ENCODE measurements at regions not wholly inside any gene's neighbourhood (a gene's known extent, or its start where the extent isn't known, plus 50 kb on each side); places are given as distances from the start of the nearest gene placed in this dataset.

DNA sequence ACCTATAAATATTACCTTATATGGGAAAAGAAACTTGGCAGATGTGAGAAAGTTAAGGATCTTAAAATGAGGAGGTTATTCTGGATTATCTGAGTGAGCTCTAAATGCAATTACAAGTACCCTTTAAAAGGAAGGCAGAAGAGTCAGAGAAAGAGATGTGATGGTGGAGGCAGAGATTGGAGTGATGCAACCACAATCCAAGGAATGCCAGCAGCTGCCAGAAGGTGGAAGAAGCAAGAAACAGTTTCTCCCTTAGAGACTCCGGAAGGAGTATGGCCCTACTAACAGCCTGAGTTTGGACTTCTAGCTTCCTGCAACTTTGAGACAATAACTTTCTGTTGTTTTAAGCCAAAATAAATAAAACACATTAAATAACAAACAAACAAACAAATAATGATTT lies 108.7 kb upstream of the PRLR start:
- Histone ChIP-seq H3K4me1 (ENCODE audit: control insufficient read depth, insufficient read depth, low read length) (no peaks in the 10 kb centered on the region), H3K79me1 (ENCODE audit: low read depth in 1 of 2, low read length in 2 of 2) (no peaks in the 10 kb centered on the region), H2BK15ac (ENCODE audit: low read depth, low read length) (no peak overlapping the region), H3K36me3 (ENCODE audit: control insufficient read depth, insufficient read depth, low read length) (no peaks in the 10 kb centered on the region), H4K91ac (ENCODE audit: insufficient read depth, low read depth, low read length) (no peak overlapping the region), H2BK5ac (ENCODE audit: low read depth, low read length, poor library complexity, severe bottlenecking) (no peak overlapping the region), H3K4me3 (ENCODE audit: insufficient read depth, low read depth, low read length) (no peak overlapping the region), H3K27ac (ENCODE audit: insufficient read depth, low read length) (no peak overlapping the region), H2AK5ac (ENCODE audit: low read depth, low read length) (no peak overlapping the region), H3K18ac (ENCODE audit: low read depth, low read length) (no peak overlapping the region), H3K4ac (ENCODE audit: low read depth, low read length) (no peak overlapping the region), H3K9ac (ENCODE audit: low read depth, low read length) (no peak overlapping the region), H3K56ac (ENCODE audit: extremely low read depth, insufficient read depth, low read length) (no peak overlapping the region), H3K4me2 (ENCODE audit: low read depth, low read length) (no peak overlapping the region), H4K20me1 (ENCODE audit: insufficient read depth, low read length) (no peaks in the 10 kb centered on the region), H2AK9ac (replicated peaks; ENCODE audit: low read depth, low read length, poor library complexity) (no peak overlapping the region), H3K9me1 (ENCODE audit: insufficient read depth, low read length) (no peaks in the 10 kb centered on the region), H4K5ac (ENCODE audit: low read depth, low read length) (no peak overlapping the region), H3K14ac (replicated peaks; ENCODE audit: low read depth, low read length) (no peak overlapping the region), H4K8ac (ENCODE audit: low read depth in 2 of 2, low read length in 2 of 2) (no peak overlapping the region), H2BK20ac (ENCODE audit: low read depth, low read length) (no peak overlapping the region), H3K27me3 (ENCODE audit: control insufficient read depth, insufficient read depth, low read length) (no peaks in the 10 kb centered on the region), H2AFZ (replicated peaks; ENCODE audit: low read length, poor library complexity) (no peak overlapping the region), H3K23ac (ENCODE audit: low read depth, low read length) (no peak overlapping the region), H2BK120ac (ENCODE audit: low read depth, low read length) (no peak overlapping the region), H3K9me3 (ENCODE audit: control insufficient read depth, insufficient read depth, low read length) (no peaks in the 10 kb centered on the region)
- no TSS peak for BruUV-seq (replicated peaks)
- intact Hi-C loops (cut with micrococcal nuclease) (no loop called here), dilution Hi-C loops (cut with HindIII; ENCODE audit: low sequenced_read_pairs, unreplicated experiment) (no loop called here), in situ Hi-C loops (cut with MboI; ENCODE audit: low sequenced_read_pairs) (no loop called here)
- CTCF ChIA-PET, result no interaction called here
- TF ChIP-seq, protein P1, sequence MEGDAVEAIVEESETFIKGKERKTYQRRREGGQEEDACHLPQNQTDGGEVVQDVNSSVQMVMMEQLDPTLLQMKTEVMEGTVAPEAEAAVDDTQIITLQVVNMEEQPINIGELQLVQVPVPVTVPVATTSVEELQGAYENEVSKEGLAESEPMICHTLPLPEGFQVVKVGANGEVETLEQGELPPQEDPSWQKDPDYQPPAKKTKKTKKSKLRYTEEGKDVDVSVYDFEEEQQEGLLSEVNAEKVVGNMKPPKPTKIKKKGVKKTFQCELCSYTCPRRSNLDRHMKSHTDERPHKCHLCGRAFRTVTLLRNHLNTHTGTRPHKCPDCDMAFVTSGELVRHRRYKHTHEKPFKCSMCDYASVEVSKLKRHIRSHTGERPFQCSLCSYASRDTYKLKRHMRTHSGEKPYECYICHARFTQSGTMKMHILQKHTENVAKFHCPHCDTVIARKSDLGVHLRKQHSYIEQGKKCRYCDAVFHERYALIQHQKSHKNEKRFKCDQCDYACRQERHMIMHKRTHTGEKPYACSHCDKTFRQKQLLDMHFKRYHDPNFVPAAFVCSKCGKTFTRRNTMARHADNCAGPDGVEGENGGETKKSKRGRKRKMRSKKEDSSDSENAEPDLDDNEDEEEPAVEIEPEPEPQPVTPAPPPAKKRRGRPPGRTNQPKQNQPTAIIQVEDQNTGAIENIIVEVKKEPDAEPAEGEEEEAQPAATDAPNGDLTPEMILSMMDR (conservative IDR thresholded peaks at IDR 0.05; ENCODE audit: low read depth, low read length), result no peak
- TF ChIP-seq, protein P2, sequence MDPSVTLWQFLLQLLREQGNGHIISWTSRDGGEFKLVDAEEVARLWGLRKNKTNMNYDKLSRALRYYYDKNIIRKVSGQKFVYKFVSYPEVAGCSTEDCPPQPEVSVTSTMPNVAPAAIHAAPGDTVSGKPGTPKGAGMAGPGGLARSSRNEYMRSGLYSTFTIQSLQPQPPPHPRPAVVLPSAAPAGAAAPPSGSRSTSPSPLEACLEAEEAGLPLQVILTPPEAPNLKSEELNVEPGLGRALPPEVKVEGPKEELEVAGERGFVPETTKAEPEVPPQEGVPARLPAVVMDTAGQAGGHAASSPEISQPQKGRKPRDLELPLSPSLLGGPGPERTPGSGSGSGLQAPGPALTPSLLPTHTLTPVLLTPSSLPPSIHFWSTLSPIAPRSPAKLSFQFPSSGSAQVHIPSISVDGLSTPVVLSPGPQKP (IDR thresholded peaks at IDR 0.05; ENCODE audit: borderline replicate concordance, low read depth, low read length), result no peak
- TF ChIP-seq MXI1 (IDR thresholded peaks at IDR 0.05; ENCODE audit: borderline replicate concordance, low read depth, low read length) (no peak), RAD21 (IDR thresholded peaks at IDR 0.05; ENCODE audit: low read length) (no peak), FOS (IDR thresholded peaks at IDR 0.05; ENCODE audit: low read depth, low read length) (no peak), CEBPB (IDR thresholded peaks at IDR 0.05; ENCODE audit: low read depth, low read length) (no peak)
- POLR2A ChIA-PET (ENCODE audit: unreplicated experiment), result no interaction called here
- DNase-seq, result no peak
- WGBS, 2 experiments (ENCODE audit: extremely low coverage in 2 of 2, insufficient read length in 1 of 2), result no CpG with 5 or more reads among the region's 1 CpG
- no peak for ATAC-seq (ENCODE audit: low read depth)

Measured in IMR-90 (cell line).